ENCODE measurements at regions not wholly inside any gene's neighbourhood (a gene's known extent, or its start where the extent isn't known, plus 50 kb on each side); places are given as distances from the start of the nearest gene placed in this dataset.

DNA sequence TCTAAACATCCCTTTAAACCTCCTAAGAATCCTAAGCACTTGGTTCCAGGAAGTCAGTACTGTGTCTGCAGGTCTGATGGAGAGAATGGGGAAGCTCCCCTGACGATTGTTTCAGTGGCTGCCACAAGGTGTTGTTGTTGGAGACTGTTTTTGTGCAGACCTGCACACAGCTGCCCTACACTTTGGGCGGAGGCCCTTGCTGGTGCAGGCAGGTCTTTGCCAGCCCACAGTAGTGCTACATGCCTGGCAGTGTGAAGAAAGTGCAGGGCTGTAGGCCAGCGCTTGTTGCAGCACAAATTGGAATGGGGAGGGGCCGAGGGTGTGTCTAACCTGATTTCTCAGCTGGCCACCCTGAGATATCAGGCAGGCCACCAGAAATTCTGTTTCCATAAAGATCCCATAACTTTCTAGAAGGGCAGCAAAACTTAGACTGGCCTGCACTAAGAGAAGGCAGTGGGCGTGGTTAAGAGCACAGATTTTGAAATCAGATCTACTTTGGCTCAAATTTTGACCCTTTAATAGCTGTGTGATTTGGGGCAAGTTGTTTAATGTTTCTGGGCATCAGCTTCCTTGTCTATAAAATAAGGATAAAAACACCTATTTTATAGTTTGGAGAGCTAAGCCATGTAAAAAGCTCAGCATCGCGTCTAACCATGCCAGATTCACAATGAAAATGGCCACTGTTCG is 83.7 kb upstream of the SLC1A4 start:
- TF ChIP-seq, protein P1, sequence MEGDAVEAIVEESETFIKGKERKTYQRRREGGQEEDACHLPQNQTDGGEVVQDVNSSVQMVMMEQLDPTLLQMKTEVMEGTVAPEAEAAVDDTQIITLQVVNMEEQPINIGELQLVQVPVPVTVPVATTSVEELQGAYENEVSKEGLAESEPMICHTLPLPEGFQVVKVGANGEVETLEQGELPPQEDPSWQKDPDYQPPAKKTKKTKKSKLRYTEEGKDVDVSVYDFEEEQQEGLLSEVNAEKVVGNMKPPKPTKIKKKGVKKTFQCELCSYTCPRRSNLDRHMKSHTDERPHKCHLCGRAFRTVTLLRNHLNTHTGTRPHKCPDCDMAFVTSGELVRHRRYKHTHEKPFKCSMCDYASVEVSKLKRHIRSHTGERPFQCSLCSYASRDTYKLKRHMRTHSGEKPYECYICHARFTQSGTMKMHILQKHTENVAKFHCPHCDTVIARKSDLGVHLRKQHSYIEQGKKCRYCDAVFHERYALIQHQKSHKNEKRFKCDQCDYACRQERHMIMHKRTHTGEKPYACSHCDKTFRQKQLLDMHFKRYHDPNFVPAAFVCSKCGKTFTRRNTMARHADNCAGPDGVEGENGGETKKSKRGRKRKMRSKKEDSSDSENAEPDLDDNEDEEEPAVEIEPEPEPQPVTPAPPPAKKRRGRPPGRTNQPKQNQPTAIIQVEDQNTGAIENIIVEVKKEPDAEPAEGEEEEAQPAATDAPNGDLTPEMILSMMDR (IDR thresholded peaks at IDR 0.05) = no peak
- no peak for TF ChIP-seq POLR2A (IDR thresholded peaks at IDR 0.05)
